ENCODE measurements at regions not wholly inside any gene's neighbourhood (a gene's known extent, or its start where the extent isn't known, plus 50 kb on each side); places are given as distances from the start of the nearest gene placed in this dataset.
A peak's percentile ranks its signal among the peaks of the same experiment; 100 is the strongest.
"Not testable (repeated sequence)": the region's sequence is repeated elsewhere in the genome, so short reads cannot be mapped to it uniquely, and the experiment has no call there.

GRCh38 chr2:212897296-212897695 lies 254.1 kb downstream of the IKZF2 start:
- no peak overlapping the region for H3K4me3 ChIP-seq (ENCODE audit: low read depth, low read length)
- no peak for TF ChIP-seq CTCF (IDR thresholded peaks at IDR 0.05; ENCODE audit: low read depth, low read length)

- no peak overlapping the region for H3K4me3 ChIP-seq (ENCODE audit: low read depth, low read length)
- no peak for TF ChIP-seq CTCF (IDR thresholded peaks at IDR 0.05; ENCODE audit: low read depth, low read length)
Measured at GRCh38 chr2:212894026-212894425, 257.4 kb downstream of the IKZF2 start.

GRCh38 chr2:212893216-212893615 lies 258.2 kb downstream of the IKZF2 start:
- no peak for TF ChIP-seq CTCF (IDR thresholded peaks at IDR 0.05; ENCODE audit: low read depth, low read length)
- no peak overlapping the region for H3K4me3 ChIP-seq (ENCODE audit: low read depth, low read length)

- no peak overlapping the region for H3K4me3 ChIP-seq (ENCODE audit: low read depth, low read length)
- TF ChIP-seq CTCF (IDR thresholded peaks at IDR 0.05; ENCODE audit: low read depth, low read length) = peak; percentile 36
Measured at GRCh38 chr2:212892193-212892592, 259.2 kb downstream of the IKZF2 start.

- no peak overlapping the region for H3K4me3 ChIP-seq (ENCODE audit: low read depth, low read length)
- no peak for TF ChIP-seq CTCF (IDR thresholded peaks at IDR 0.05; ENCODE audit: low read depth, low read length)
Measured at GRCh38 chr2:212891580-212891979, 259.8 kb downstream of the IKZF2 start.

GRCh38 chr2:212882626-212883025 lies 268.8 kb downstream of the IKZF2 start:
- TF ChIP-seq CTCF (IDR thresholded peaks at IDR 0.05; ENCODE audit: low read depth, low read length) = no peak
- no peak overlapping the region for H3K4me3 ChIP-seq (ENCODE audit: low read depth, low read length)

GRCh38 chr2:212876556-212876955 lies 274.9 kb downstream of the IKZF2 start:
- not testable (repeated sequence) for H3K4me3 ChIP-seq (ENCODE audit: low read depth, low read length)

- not testable (repeated sequence) for H3K4me3 ChIP-seq (ENCODE audit: low read depth, low read length)
Measured at GRCh38 chr2:212875950-212876349, 275.5 kb downstream of the IKZF2 start.

- no peak overlapping the region for H3K4me3 ChIP-seq (ENCODE audit: low read depth, low read length)
- TF ChIP-seq CTCF (IDR thresholded peaks at IDR 0.05; ENCODE audit: low read depth, low read length) = no peak
Measured at GRCh38 chr2:212873256-212873655, 278.2 kb downstream of the IKZF2 start.

Measured in WI38 (cell line).